K562 (cell line): ENCODE measurements at regions not wholly inside any gene's neighbourhood (a gene's known extent, or its start where the extent isn't known, plus 50 kb on each side); places are given as distances from the start of the nearest gene placed in this dataset.

Experiments used
- ATAC-seq: fragments of 200-7000 bp; cut with Tn5 transposase; 3 replicates; pipeline ENCODE4 v1.9.1; 2020; ENCODE audit warnings: moderate library complexity
- BruUV-seq: library from RNA; stranded (reverse); fragments of 400-500 nt; replicated peaks from 2 replicates; lab custom pipeline; 2021; lab: Mats Ljungman, UMichigan
- CTCF ChIA-PET: fragments of 300-600 bp; formaldehyde crosslinking; extraction: SDS; loops from one replicate; lab custom pipeline; 2021; ENCODE audit warnings: low intra/inter-chr PET ratio; lab: Yijun Ruan, JAX
- POLR2A ChIA-PET: fragments of 300-600, 350-650 bp; sonication (Branson Sonifier 250); formaldehyde crosslinking; extraction: SDS; loops from one replicate; lab custom pipeline; 2021; ENCODE audit warnings: antibody characterized with exemption, inconsistent platforms; lab: Yijun Ruan, JAX
- DNase-seq, 4 experiments: peaks; one replicate each; pipeline versions ENCODE4 v3.0.0 to v3.0.0-alpha.2; 2011 to 2018; ENCODE audit warnings: low spot score in 3 of 4, mixed read lengths in 3 of 4; ENCODE audit errors: extremely low read depth in 1 of 4
- FAIRE-seq: peaks from 2 replicates; lab custom pipeline; 2011; peaks lifted over from hg19 to GRCh38; lab: Jason Lieb, UNC
- H2AFZ ChIP-seq: 2 replicates; pipeline ENCODE4 v1.6.0; 2011; ENCODE audit warnings: low read depth, low read length, control low read depth, inconsistent platforms
- H3K27ac ChIP-seq: fragments of 200-600 bp; 3 replicates; pipeline ENCODE4 v1.8.0; 2011; ENCODE audit warnings: low read depth, mild to moderate bottlenecking, control low read depth, inconsistent platforms, low read length, moderate library complexity, mixed read lengths; ENCODE audit errors: extremely low read depth
- H3K27me3 ChIP-seq, 2 experiments: fragments of 300-600 bp in 1 of 2; 2 replicates in 1 of 2; 3 replicates in 1 of 2; pipeline versions ENCODE4 v1.6.0 to v1.8.0; 2011; ENCODE audit warnings: inconsistent platforms in 2 of 2, low read length in 2 of 2, mild to moderate bottlenecking in 1 of 2, mixed read lengths in 1 of 2, moderate library complexity in 1 of 2; ENCODE audit not compliant: control insufficient read depth in 2 of 2, insufficient read depth in 2 of 2
- H3K36me3 ChIP-seq: fragments of 300-600 bp; 3 replicates; pipeline ENCODE4 v1.8.0; 2011; ENCODE audit warnings: mild to moderate bottlenecking, low read length, inconsistent platforms; ENCODE audit not compliant: control insufficient read depth, insufficient read depth
- H3K4me1 ChIP-seq, 2 experiments: fragments of 200-600 bp in 1 of 2; replicated peaks in 1 of 2; 2 replicates in 1 of 2; 3 replicates in 1 of 2; pipeline versions ENCODE4 v1.5.1 to v1.8.0; 2011; ENCODE audit warnings: inconsistent platforms in 2 of 2, low read length in 2 of 2, mild to moderate bottlenecking in 1 of 2, mixed read lengths in 1 of 2, moderate library complexity in 1 of 2; ENCODE audit not compliant: control insufficient read depth in 2 of 2, insufficient read depth in 2 of 2
- H3K4me2 ChIP-seq: 2 replicates; pipeline ENCODE4 v1.6.1; 2011; ENCODE audit warnings: low read length, control low read depth, inconsistent platforms, mixed read lengths; ENCODE audit not compliant: insufficient read depth
- H3K4me3 ChIP-seq: fragments of 200-600 bp; sonication (generic), shearing (Covaris generic); 2 replicates; pipeline ENCODE4 v1.5.1; 2016; ENCODE audit warnings: control low read depth, inconsistent platforms
- H3K79me2 ChIP-seq: fragments of 200-600 bp; 3 replicates; pipeline ENCODE4 v1.8.0; 2011; ENCODE audit warnings: low read length, inconsistent platforms; ENCODE audit not compliant: control insufficient read depth, insufficient read depth
- H3K9ac ChIP-seq, 2 experiments: 2 replicates each; pipeline versions ENCODE4 v1.6.0 to v1.6.1; 2011; ENCODE audit warnings: low read depth in 2 of 2, low read length in 2 of 2, control low read depth in 1 of 2, inconsistent platforms in 1 of 2, mild to moderate bottlenecking in 1 of 2, mixed read lengths in 1 of 2; ENCODE audit not compliant: insufficient read depth in 1 of 2
- H3K9me1 ChIP-seq: one replicate; pipeline ENCODE4 v1.6.0; 2011; ENCODE audit warnings: inconsistent platforms, mild to moderate bottlenecking, low read length, moderate library complexity; ENCODE audit not compliant: control insufficient read depth, insufficient read depth
- H3K9me3 ChIP-seq: replicated peaks from 2 replicates; pipeline ENCODE4 v1.5.1; 2011; ENCODE audit warnings: low read depth, low read length, inconsistent platforms; ENCODE audit not compliant: control insufficient read depth, insufficient read depth
- H4K20me1 ChIP-seq: replicated peaks from 2 replicates; pipeline ENCODE4 v1.6.1; 2011; ENCODE audit warnings: low read length, inconsistent platforms, mixed read lengths; ENCODE audit not compliant: control insufficient read depth, insufficient read depth
- MLLT1 ChIP-seq, 2 experiments: fragments of 450-650 bp; IDR thresholded peaks; 2 replicates each; pipeline ENCODE4 v1.6.1; 2016
- PHB ChIP-seq: fragments of 250-450 bp; sonication (Bioruptor Pico); IDR thresholded peaks from 2 replicates; pipeline ENCODE4 v1.5.0; 2021
- STAT5A ChIP-seq: IDR thresholded peaks from 2 replicates; pipeline ENCODE4 v1.6.1; 2012; ENCODE audit warnings: low read length, inconsistent platforms, borderline replicate concordance
- USF2 ChIP-seq: sonication (generic); formaldehyde crosslinking; IDR thresholded peaks from 2 replicates; pipeline ENCODE4 v1.5.0; 2020; ENCODE audit warnings: missing genetic modification reagents
- ZBTB2 ChIP-seq: fragments of 450-650 bp; IDR thresholded peaks from 2 replicates; pipeline ENCODE4 v1.6.1; 2016; ENCODE audit warnings: antibody characterized with exemption
- ZNF589 ChIP-seq: fragments of 200-800 bp; sonication (Bioruptor generic); IDR thresholded peaks from 2 replicates; pipeline ENCODE4 v1.6.1; 2016; ENCODE audit warnings: low read depth, missing genetic modification characterization, missing compliant biosample characterization
- ZNF592 ChIP-seq: fragments of 450-650 bp; IDR thresholded peaks from 2 replicates; pipeline ENCODE4 v1.6.1; 2017; ENCODE audit warnings: antibody characterized with exemption, mild to moderate bottlenecking
- WGBS: fragments of 100-300 bp; shearing (Covaris generic); methylation state at CpG from one replicate; pipeline ENCODE4 v1.1.6; 2016; ENCODE audit warnings: low coverage, mixed read lengths; ENCODE audit not compliant: insufficient coverage; ENCODE audit errors: missing lambda C conversion rate; 5-methylcytosine and 5-hydroxymethylcytosine counted together
- in situ Hi-C: fragments of 300-500 bp; cut with MboI; formaldehyde crosslinking; loops from 4 replicates; pipeline ENCODE4 v1.15.0; 2018; ENCODE audit warnings: inconsistent platforms, mixed read lengths
- intact Hi-C: fragments of 100-400 bp; cut with micrococcal nuclease; formaldehyde crosslinking; loops from 2 replicates; pipeline ENCODE4 v1.14.2; 2022

- Histone ChIP-seq H3K9me1 (no peaks in the 10 kb centered on the region), H3K4me3 (no peak overlapping the region), H2AFZ (no peak overlapping the region), H3K4me1 (no peaks in the 10 kb centered on the region), H3K36me3 (no peaks in the 10 kb centered on the region), H3K4me2 (no peak overlapping the region), H4K20me1 (no peaks in the 10 kb centered on the region), H3K9ac (no peak overlapping the region), H3K27ac (no peak overlapping the region), H3K27me3 (no peaks in the 10 kb centered on the region), H3K9me3 (no peaks in the 10 kb centered on the region), H3K79me2 (no peaks in the 10 kb centered on the region)
- no TSS peak for BruUV-seq
- WGBS: 0% methylated on average over 7 of the region's 7 CpGs
- intact Hi-C loops: no loop called here
- POLR2A ChIA-PET: no interaction called here
- no peak for TF ChIP-seq USF2 (CRISPR knock-in tag)
- no peak for TF ChIP-seq STAT5A
- no peak for TF ChIP-seq PHB (CRISPR knock-in tag)
- TF ChIP-seq ZNF589 (CRISPR knock-in tag): no peak
- no peak for TF ChIP-seq ZBTB2
- TF ChIP-seq ZNF592: no peak
- TF ChIP-seq MLLT1 (IDR thresholded peaks at IDR 0.05): no peak
- DNase-seq (no peak), ATAC-seq (no peak), FAIRE-seq (no peak)
- CTCF ChIA-PET: no interaction called here
- in situ Hi-C loops: no loop called here
These were observed 490.9 kb downstream of the REEP3 start for GRCh38 chr10:64011912-64012714.
